IMR-90 (cell line): ENCODE measurements at regions not wholly inside any gene's neighbourhood (a gene's known extent, or its start where the extent isn't known, plus 50 kb on each side); places are given as distances from the start of the nearest gene placed in this dataset.

Experiments
- ATAC-seq: fragments of 200-7000 bp; cut with Tn5 transposase; 2 replicates; pipeline ENCODE4 v1.9.1; 2020; ENCODE audit warnings: low read depth, mild to moderate bottlenecking, moderate library complexity
- BruUV-seq: library from RNA; stranded (reverse); fragments of 400-500 nt; replicated peaks from 2 replicates; lab custom pipeline; 2021; lab: Mats Ljungman, UMichigan
- CTCF ChIA-PET: fragments of 300-600 bp; formaldehyde crosslinking; extraction: SDS; loops from one replicate; lab custom pipeline; 2021; ENCODE audit warnings: antibody characterized with exemption; lab: Yijun Ruan, JAX
- POLR2A ChIA-PET: fragments of 300-600 bp; sonication (Branson Sonifier 250); formaldehyde crosslinking; loops from one replicate; lab custom pipeline; 2022; ENCODE audit warnings: antibody characterized with exemption; ENCODE audit not compliant: unreplicated experiment; lab: Charles Lee
- DNase-seq: peaks from one replicate; pipeline ENCODE4 v3.0.0; 2013
- H2AFZ ChIP-seq: replicated peaks from 2 replicates; pipeline ENCODE3; 2013; ENCODE audit warnings: low read length, mild to moderate bottlenecking; ENCODE audit not compliant: poor library complexity
- H2AK5ac ChIP-seq: 2 replicates; pipeline ENCODE4 v1.6.1; 2013; ENCODE audit warnings: low read depth, low read length, inconsistent platforms
- H2AK9ac ChIP-seq: replicated peaks from 2 replicates; pipeline ENCODE3; 2013; ENCODE audit warnings: mild to moderate bottlenecking, low read depth, low read length, moderate library complexity; ENCODE audit not compliant: poor library complexity
- H2BK120ac ChIP-seq: 2 replicates; pipeline ENCODE4 v1.6.1; 2013; ENCODE audit warnings: low read depth, low read length, inconsistent platforms
- H2BK15ac ChIP-seq: 3 replicates; pipeline ENCODE4 v1.6.1; 2013; ENCODE audit warnings: low read depth, low read length, inconsistent platforms
- H2BK20ac ChIP-seq: 2 replicates; pipeline ENCODE4 v1.6.1; 2013; ENCODE audit warnings: low read depth, mild to moderate bottlenecking, inconsistent platforms, low read length, moderate library complexity
- H2BK5ac ChIP-seq: 2 replicates; pipeline ENCODE4 v1.6.1; 2013; ENCODE audit warnings: mild to moderate bottlenecking, low read depth, low read length, inconsistent platforms; ENCODE audit not compliant: poor library complexity, severe bottlenecking
- H3K14ac ChIP-seq: replicated peaks from 2 replicates; pipeline ENCODE4 v1.6.1; 2013; ENCODE audit warnings: low read depth, low read length, inconsistent platforms
- H3K18ac ChIP-seq: 2 replicates; pipeline ENCODE4 v1.6.1; 2013; ENCODE audit warnings: low read depth, low read length, control low read depth
- H3K23ac ChIP-seq: 2 replicates; pipeline ENCODE4 v1.6.1; 2013; ENCODE audit warnings: low read depth, low read length, inconsistent platforms
- H3K27ac ChIP-seq: 2 replicates; pipeline ENCODE4 v1.5.1; 2013; ENCODE audit warnings: mild to moderate bottlenecking, control low read depth, low read length; ENCODE audit not compliant: insufficient read depth
- H3K27me3 ChIP-seq: 2 replicates; pipeline ENCODE4 v1.6.1; 2013; ENCODE audit warnings: low read length; ENCODE audit not compliant: control insufficient read depth, insufficient read depth
- H3K36me3 ChIP-seq: 2 replicates; pipeline ENCODE4 v1.6.1; 2013; ENCODE audit warnings: low read length, mixed read lengths; ENCODE audit not compliant: control insufficient read depth, insufficient read depth
- H3K4ac ChIP-seq: 2 replicates; pipeline ENCODE4 v1.6.1; 2013; ENCODE audit warnings: low read depth, low read length, inconsistent platforms
- H3K4me1 ChIP-seq: 2 replicates; pipeline ENCODE4 v1.6.1; 2013; ENCODE audit warnings: low read length, mixed read lengths; ENCODE audit not compliant: control insufficient read depth, insufficient read depth
- H3K4me2 ChIP-seq: 2 replicates; pipeline ENCODE4 v1.6.1; 2013; ENCODE audit warnings: low read depth, mild to moderate bottlenecking, control low read depth, low read length, moderate library complexity
- H3K4me3 ChIP-seq: 2 replicates; pipeline ENCODE4 v1.5.1; 2013; ENCODE audit warnings: low read depth, mild to moderate bottlenecking, control low read depth, low read length, moderate library complexity; ENCODE audit not compliant: insufficient read depth
- H3K56ac ChIP-seq: 2 replicates; pipeline ENCODE4 v1.6.1; 2013; ENCODE audit warnings: low read length, inconsistent platforms; ENCODE audit not compliant: insufficient read depth; ENCODE audit errors: extremely low read depth
- H3K79me1 ChIP-seq, 2 experiments: 2 replicates each; pipeline ENCODE4 v1.6.1; 2013; ENCODE audit warnings: low read length in 2 of 2, inconsistent platforms in 1 of 2, low read depth in 1 of 2
- H3K9ac ChIP-seq: 2 replicates; pipeline ENCODE4 v1.6.1; 2013; ENCODE audit warnings: low read depth, low read length, control low read depth
- H3K9me1 ChIP-seq: 2 replicates; pipeline ENCODE4 v1.6.1; 2013; ENCODE audit warnings: low read length, inconsistent platforms; ENCODE audit not compliant: insufficient read depth
- H3K9me3 ChIP-seq: 2 replicates; pipeline ENCODE4 v1.6.1; 2013; ENCODE audit warnings: low read length; ENCODE audit not compliant: control insufficient read depth, insufficient read depth
- H4K20me1 ChIP-seq: 2 replicates; pipeline ENCODE4 v1.6.1; 2013; ENCODE audit warnings: low read length, inconsistent platforms; ENCODE audit not compliant: insufficient read depth
- H4K5ac ChIP-seq: 2 replicates; pipeline ENCODE4 v1.6.1; 2013; ENCODE audit warnings: mild to moderate bottlenecking, low read depth, low read length, control low read depth
- H4K8ac ChIP-seq, 2 experiments: 2 replicates each; pipeline ENCODE4 v1.6.1; 2013; ENCODE audit warnings: low read depth in 2 of 2, low read length in 2 of 2, control low read depth in 1 of 2, inconsistent platforms in 1 of 2
- H4K91ac ChIP-seq: 2 replicates; pipeline ENCODE4 v1.6.1; 2013; ENCODE audit warnings: low read depth, low read length, inconsistent platforms; ENCODE audit not compliant: insufficient read depth
- BHLHE40 ChIP-seq: fragments of 150-350 bp; IDR thresholded peaks from 2 replicates; pipeline ENCODE4 v1.6.1; 2016; ENCODE audit warnings: mild to moderate bottlenecking, low read depth, low read length
- CHD1 ChIP-seq: IDR thresholded peaks from 2 replicates; pipeline ENCODE4 v1.6.1; 2012; ENCODE audit warnings: low read depth, low read length, improper control_type of control experiment
- ELK1 ChIP-seq: fragments of 150-350 bp; IDR thresholded peaks from 2 replicates; pipeline ENCODE4 v1.6.1; 2016; ENCODE audit warnings: low read depth, mild to moderate bottlenecking, low read length, moderate library complexity, borderline replicate concordance
- FOS ChIP-seq: fragments of 150-350 bp; IDR thresholded peaks from 2 replicates; pipeline ENCODE4 v1.6.1; 2016; ENCODE audit warnings: low read depth, low read length
- MAFK ChIP-seq: IDR thresholded peaks from 2 replicates; pipeline ENCODE4 v1.6.1; 2012; ENCODE audit warnings: low read depth, low read length, improper control_type of control experiment
- MAZ ChIP-seq: IDR thresholded peaks from 2 replicates; pipeline ENCODE4 v1.6.1; 2012; ENCODE audit warnings: low read depth, mild to moderate bottlenecking, low read length, improper control_type of control experiment, moderate library complexity, borderline replicate concordance
- MXI1 ChIP-seq: IDR thresholded peaks from 2 replicates; pipeline ENCODE4 v1.6.1; 2012; ENCODE audit warnings: low read depth, mild to moderate bottlenecking, low read length, moderate library complexity, borderline replicate concordance
- NFE2L2 ChIP-seq: fragments of 150-350 bp; IDR thresholded peaks from 2 replicates; pipeline ENCODE4 v1.6.1; 2016; ENCODE audit warnings: low read depth, mild to moderate bottlenecking, low read length
- POLR2A ChIP-seq: IDR thresholded peaks from 2 replicates; pipeline ENCODE4 v1.6.1; 2012; ENCODE audit warnings: mild to moderate bottlenecking, low read depth, low read length
- RAD21 ChIP-seq: IDR thresholded peaks from 2 replicates; pipeline ENCODE4 v1.6.1; 2012; ENCODE audit warnings: low read length, improper control_type of control experiment
- RCOR1 ChIP-seq: IDR thresholded peaks from 2 replicates; pipeline ENCODE4 v1.6.1; 2012; ENCODE audit warnings: mild to moderate bottlenecking, low read length, improper control_type of control experiment; ENCODE audit not compliant: insufficient replicate concordance
- RFX5 ChIP-seq: IDR thresholded peaks from 2 replicates; pipeline ENCODE4 v1.8.0; 2012; ENCODE audit warnings: low read depth, mild to moderate bottlenecking, low read length, moderate library complexity
- SMC3 ChIP-seq: fragments of 150-350 bp; IDR thresholded peaks from 2 replicates; pipeline ENCODE4 v1.6.1; 2016; ENCODE audit warnings: low read depth, mild to moderate bottlenecking, antibody characterized with exemption, low read length, moderate library complexity
- USF2 ChIP-seq: fragments of 150-350 bp; IDR thresholded peaks from 2 replicates; pipeline ENCODE4 v1.6.1; 2017; ENCODE audit warnings: mild to moderate bottlenecking, antibody characterized with exemption, low read length, low read depth
- WGBS, 2 experiments: methylation state at CpG; one replicate each; pipeline versions ENCODE4 v1.1.5 to v1.1.7; 2013; ENCODE audit warnings: missing lambda C conversion rate in 2 of 2; ENCODE audit not compliant: insufficient read length in 1 of 2; ENCODE audit errors: extremely low coverage in 2 of 2; 5-methylcytosine and 5-hydroxymethylcytosine counted together
- dilution Hi-C: fragments of 300-500 bp; cut with HindIII; formaldehyde crosslinking; loops from one replicate; pipeline ENCODE4 v1.14.3; 2018; ENCODE audit warnings: low sequenced_read_pairs; ENCODE audit not compliant: unreplicated experiment
- in situ Hi-C: fragments of 300-500 bp; cut with MboI; formaldehyde crosslinking; loops from 3 replicates; pipeline ENCODE4 v1.14.3; 2019; ENCODE audit warnings: low sequenced_read_pairs, inconsistent platforms, mixed read lengths
- intact Hi-C: fragments of 100-400 bp; cut with micrococcal nuclease; formaldehyde crosslinking; loops from 2 replicates; pipeline ENCODE4 v1.10.0; 2022

GRCh38 chr2:14927021-14927564 lies 294.6 kb downstream of the LRATD1 start:
- Histone ChIP-seq H4K20me1 (no peaks in the 10 kb centered on the region), H2BK15ac (no peak overlapping the region), H2BK120ac (no peak overlapping the region), H2AFZ (no peak overlapping the region), H2BK5ac (no peak overlapping the region), H3K36me3 (no peaks in the 10 kb centered on the region), H3K9me3 (peaks cover 6% of the 10 kb centered on the region; the same call in 1 of the 2 replicates), H3K27me3 (no peaks in the 10 kb centered on the region), H3K14ac (no peak overlapping the region), H3K4me1 (no peaks in the 10 kb centered on the region), H2BK20ac (no peak overlapping the region), H3K4ac (no peak overlapping the region), H3K23ac (no peak overlapping the region), H4K91ac (no peak overlapping the region), H3K9me1 (no peaks in the 10 kb centered on the region), H3K56ac (no peak overlapping the region), H4K8ac (no peak overlapping the region), H3K79me1 (no peaks in the 10 kb centered on the region), H3K9ac (no peak overlapping the region), H2AK5ac (no peak overlapping the region), H4K5ac (no peak overlapping the region), H3K18ac (no peak overlapping the region), H3K27ac (no peak overlapping the region), H3K4me2 (no peak overlapping the region), H2AK9ac (no peak overlapping the region), H3K4me3 (no peak overlapping the region)
- DNase-seq (no peak), ATAC-seq (no peak)
- intact Hi-C loops = no loop called here
- BruUV-seq = no TSS peak
- 40% methylated on average over 1 of the region's 5 CpGs; no CpG with 5 or more reads in 1 of the 2 experiments for WGBS, 2 experiments
- no peak for TF ChIP-seq POLR2A
- TF ChIP-seq NFE2L2 = no peak
- TF ChIP-seq RCOR1 = no peak
- TF ChIP-seq RAD21 = no peak
- TF ChIP-seq USF2 = no peak
- TF ChIP-seq SMC3 = no peak
- TF ChIP-seq BHLHE40 = no peak
- TF ChIP-seq FOS = no peak
- no peak for TF ChIP-seq MAFK
- TF ChIP-seq MAZ = no peak
- no peak for TF ChIP-seq ELK1
- TF ChIP-seq CHD1 = no peak
- TF ChIP-seq RFX5 = no peak
- TF ChIP-seq MXI1 = no peak
- dilution Hi-C loops = no loop called here
- CTCF ChIA-PET = no interaction called here
- POLR2A ChIA-PET = no interaction called here
- in situ Hi-C loops = no loop called here
